H9 (cell line): ENCODE measurements at regions not wholly inside any gene's neighbourhood (a gene's known extent, or its start where the extent isn't known, plus 50 kb on each side); places are given as distances from the start of the nearest gene placed in this dataset.

Experiments used
- DNase-seq: peaks from one replicate; pipeline ENCODE4 v3.0.0-alpha.2; 2017
- H2AFZ ChIP-seq: one replicate; pipeline ENCODE4 v1.6.1; 2013; ENCODE audit warnings: mild to moderate bottlenecking, low read length, control low read depth, moderate library complexity
- H2AK5ac ChIP-seq: 2 replicates; pipeline ENCODE4 v1.6.1; 2013; ENCODE audit warnings: low read length, control low read depth, mixed read lengths; ENCODE audit not compliant: insufficient read length
- H2BK120ac ChIP-seq: one replicate; pipeline ENCODE4 v1.6.1; 2013; ENCODE audit warnings: low read depth, mild to moderate bottlenecking, low read length, control low read depth, inconsistent platforms; ENCODE audit not compliant: poor library complexity, severe bottlenecking
- H2BK12ac ChIP-seq: 2 replicates; pipeline ENCODE4 v1.6.1; 2013; ENCODE audit warnings: low read length, control low read depth, mixed read lengths, low read depth; ENCODE audit not compliant: insufficient read length
- H2BK15ac ChIP-seq: 2 replicates; pipeline ENCODE4 v1.6.1; 2013; ENCODE audit warnings: low read depth, low read length, control low read depth
- H2BK20ac ChIP-seq: one replicate; pipeline ENCODE4 v1.6.1; 2013; ENCODE audit warnings: low read depth, mild to moderate bottlenecking, low read length, control low read depth, inconsistent platforms; ENCODE audit not compliant: poor library complexity, severe bottlenecking
- H2BK5ac ChIP-seq: 2 replicates; pipeline ENCODE4 v1.6.1; 2013; ENCODE audit warnings: low read length, control low read depth, mixed read lengths; ENCODE audit not compliant: insufficient read length
- H3K14ac ChIP-seq: 2 replicates; pipeline ENCODE4 v1.6.1; 2013; ENCODE audit warnings: low read length, control low read depth; ENCODE audit not compliant: insufficient read depth
- H3K18ac ChIP-seq: 2 replicates; pipeline ENCODE4 v1.6.1; 2013; ENCODE audit warnings: low read depth, mild to moderate bottlenecking, mixed read lengths, low read length, control low read depth; ENCODE audit not compliant: insufficient read length
- H3K23ac ChIP-seq: 2 replicates; pipeline ENCODE4 v1.6.1; 2013; ENCODE audit warnings: low read length, control low read depth, mixed read lengths, low read depth; ENCODE audit not compliant: insufficient read length
- H3K23me2 ChIP-seq: 2 replicates; pipeline ENCODE4 v1.6.1; 2013; ENCODE audit warnings: low read depth, mild to moderate bottlenecking, mixed read lengths, low read length, control low read depth; ENCODE audit not compliant: insufficient read length, poor library complexity, severe bottlenecking
- H3K27ac ChIP-seq: 2 replicates; pipeline ENCODE4 v1.5.1; 2013; ENCODE audit warnings: low read length, control low read depth, mixed read lengths, low read depth; ENCODE audit not compliant: insufficient read length
- H3K27me3 ChIP-seq: 2 replicates; pipeline ENCODE4 v1.6.1; 2013; ENCODE audit warnings: low read length, control low read depth, inconsistent platforms; ENCODE audit not compliant: insufficient read depth
- H3K4ac ChIP-seq: 2 replicates; pipeline ENCODE4 v1.6.1; 2013; ENCODE audit warnings: low read depth, mild to moderate bottlenecking, control low read depth, inconsistent platforms, low read length, moderate library complexity
- H3K4me1 ChIP-seq: 2 replicates; pipeline ENCODE4 v1.6.1; 2013; ENCODE audit warnings: low read length, control low read depth, inconsistent platforms; ENCODE audit not compliant: insufficient read depth
- H3K4me2 ChIP-seq: 2 replicates; pipeline ENCODE4 v1.6.1; 2013; ENCODE audit warnings: low read length, control low read depth, mixed read lengths; ENCODE audit not compliant: insufficient read length, insufficient read depth
- H3K56ac ChIP-seq: 2 replicates; pipeline ENCODE4 v1.6.1; 2013; ENCODE audit warnings: low read depth, mild to moderate bottlenecking, mixed read lengths, low read length, control low read depth; ENCODE audit not compliant: insufficient read length
- H3K79me1 ChIP-seq: 2 replicates; pipeline ENCODE4 v1.6.1; 2013; ENCODE audit warnings: low read depth, mild to moderate bottlenecking, moderate library complexity, low read length, control low read depth, inconsistent platforms; ENCODE audit not compliant: insufficient read depth, poor library complexity, severe bottlenecking
- H3K79me2 ChIP-seq: 2 replicates; pipeline ENCODE4 v1.6.1; 2013; ENCODE audit warnings: low read length, control low read depth, inconsistent platforms; ENCODE audit not compliant: insufficient read depth
- H3K9ac ChIP-seq: 2 replicates; pipeline ENCODE4 v1.6.1; 2013; ENCODE audit warnings: low read length, control low read depth, mixed read lengths; ENCODE audit not compliant: insufficient read length; ENCODE audit errors: extremely low read depth
- H3K9me3 ChIP-seq: one replicate; pipeline ENCODE4 v1.6.1; 2013; ENCODE audit warnings: low read depth, low read length, inconsistent platforms; ENCODE audit not compliant: control insufficient read depth
- H3T11ph ChIP-seq: one replicate; pipeline ENCODE4 v1.6.1; 2013; ENCODE audit warnings: mild to moderate bottlenecking, low read length, control low read depth, inconsistent platforms
- H4K20me1 ChIP-seq: one replicate; pipeline ENCODE4 v1.6.1; 2013; ENCODE audit not compliant: control insufficient read depth, insufficient read length, insufficient read depth
- H4K5ac ChIP-seq: 2 replicates; pipeline ENCODE4 v1.6.1; 2013; ENCODE audit warnings: low read depth, mild to moderate bottlenecking, mixed read lengths, low read length, control low read depth; ENCODE audit not compliant: insufficient read length
- H4K8ac ChIP-seq: replicated peaks from 2 replicates; pipeline ENCODE4 v1.6.1; 2013; ENCODE audit warnings: low read length, control low read depth, mixed read lengths, low read depth; ENCODE audit not compliant: insufficient read length
- H4K91ac ChIP-seq: 2 replicates; pipeline ENCODE4 v1.6.1; 2013; ENCODE audit warnings: low read depth, mild to moderate bottlenecking, moderate library complexity, mixed read lengths, low read length, control low read depth; ENCODE audit not compliant: insufficient read length
- H3K27ac Mint-ChIP-seq, 3 experiments: 2 replicates in 2 of 3; 3 replicates in 1 of 3; pipeline ENCODE4 v1.8.0; 2020 to 2021; ENCODE audit warnings: mixed read lengths in 3 of 3, mild to moderate bottlenecking in 1 of 3, moderate library complexity in 1 of 3
- H3K27me3 Mint-ChIP-seq: 2 replicates; pipeline ENCODE4 v1.8.0; 2021; ENCODE audit warnings: low read depth, mild to moderate bottlenecking, moderate library complexity, mixed read lengths
- H3K36me3 Mint-ChIP-seq, 3 experiments: 2 replicates in 2 of 3; 3 replicates in 1 of 3; pipeline ENCODE4 v1.8.0; 2020 to 2021; ENCODE audit warnings: low read depth in 3 of 3, mixed read lengths in 3 of 3; ENCODE audit not compliant: insufficient read depth in 1 of 3
- H3K4me1 Mint-ChIP-seq, 2 experiments: 2 replicates each; pipeline ENCODE4 v1.8.0; 2020; ENCODE audit warnings: mixed read lengths in 2 of 2
- H3K4me3 Mint-ChIP-seq, 2 experiments: 2 replicates in 1 of 2; 3 replicates in 1 of 2; pipeline ENCODE4 v1.8.0; 2020 to 2021; ENCODE audit warnings: mild to moderate bottlenecking in 2 of 2, mixed read lengths in 2 of 2, moderate library complexity in 1 of 2
- H3K9me3 Mint-ChIP-seq, 2 experiments: 2 replicates in 1 of 2; 3 replicates in 1 of 2; pipeline ENCODE4 v1.8.0; 2020; ENCODE audit warnings: mild to moderate bottlenecking in 2 of 2, mixed read lengths in 2 of 2, moderate library complexity in 1 of 2
- WGBS: extraction: QIAGEN DNeasy Blood & Tissue Kit; methylation state at CpG from one replicate; pipeline ENCODE4 v1.1.7; 2013; ENCODE audit warnings: missing lambda C conversion rate, low lambda C conversion rate, mixed read lengths; ENCODE audit not compliant: insufficient read length; ENCODE audit errors: extremely low coverage; 5-methylcytosine and 5-hydroxymethylcytosine counted together
- TF ChIP-seq, protein P1 (sequence below): fragments of 200-600 bp; sonication (generic); conservative IDR thresholded peaks from 3 replicates; pipeline ENCODE4 v1.8.0; 2021; ENCODE audit warnings: antibody characterized with exemption, mild to moderate bottlenecking

DNA sequence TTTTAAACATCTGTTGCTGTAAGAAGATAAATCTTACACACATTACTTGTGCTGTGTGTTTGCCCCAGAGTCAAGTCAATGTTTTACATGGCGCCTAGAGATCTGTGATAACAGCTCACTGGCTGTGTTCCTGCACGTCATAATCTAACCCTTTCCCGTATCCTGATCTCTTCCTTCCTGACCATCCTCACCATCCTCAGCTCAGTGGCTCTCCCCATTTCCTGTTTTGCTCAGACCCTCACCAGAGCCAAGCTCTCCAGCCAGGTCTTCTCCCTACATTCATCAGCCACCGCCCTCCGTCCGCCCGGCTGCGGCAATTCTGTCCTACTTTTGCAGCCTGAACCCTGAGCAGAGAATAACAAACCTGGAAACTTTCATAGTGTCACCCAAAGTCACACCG lies 824.7 kb downstream of the USP25 start:
- no peaks in the 10 kb centered on the region for H3K79me2 ChIP-seq
- WGBS = no CpG with 5 or more reads among the region's 9 CpGs
- Mint-ChIP-seq H3K4me1 (peaks cover 11 to 15% of the 10 kb centered on the region in 2 experiments), H3K27me3 (no peaks in the 10 kb centered on the region), H3K4me3 (no peak overlapping the region), H3K9me3 (no peaks in the 10 kb centered on the region), H3K36me3 (no peaks in the 10 kb centered on the region; a peak in 2 of 7 replicates), H3K27ac (peak overlapping the region; percentile 28 to 74 (median 49); a peak in 6 of 7 replicates)
- no peak overlapping the region for H3K9ac ChIP-seq
- H3K23ac ChIP-seq = no peak overlapping the region
- no peak for DNase-seq
- H4K5ac ChIP-seq = no peak overlapping the region
- H2AFZ ChIP-seq = no peak overlapping the region
- H3K14ac ChIP-seq = peak overlapping the region; percentile 40; the same call in 1 of the 2 replicates
- H2BK20ac ChIP-seq = no peak overlapping the region
- no peaks in the 10 kb centered on the region for H4K20me1 ChIP-seq
- no peaks in the 10 kb centered on the region; the same call in 1 of the 2 replicates for H3K4me1 ChIP-seq
- no peak overlapping the region for H4K91ac ChIP-seq
- no peak overlapping the region for H2BK12ac ChIP-seq
- no peak overlapping the region for H3T11ph ChIP-seq
- H2BK120ac ChIP-seq = peak overlapping the region; percentile 6
- no peaks in the 10 kb centered on the region for H3K23me2 ChIP-seq
- no peak overlapping the region for H4K8ac ChIP-seq
- no peak overlapping the region for H3K4me2 ChIP-seq
- H3K9me3 ChIP-seq = no peaks in the 10 kb centered on the region
- no peak overlapping the region for H3K4ac ChIP-seq
- H3K79me1 ChIP-seq = no peaks in the 10 kb centered on the region
- H3K56ac ChIP-seq = no peak overlapping the region
- no peak overlapping the region for H2BK15ac ChIP-seq
- no peak overlapping the region for H2BK5ac ChIP-seq
- H2AK5ac ChIP-seq = no peak overlapping the region
- H3K27ac ChIP-seq = no peak overlapping the region
- peak overlapping the region; percentile 64 for H3K18ac ChIP-seq
- H3K27me3 ChIP-seq = no peaks in the 10 kb centered on the region
- TF ChIP-seq, protein P1, sequence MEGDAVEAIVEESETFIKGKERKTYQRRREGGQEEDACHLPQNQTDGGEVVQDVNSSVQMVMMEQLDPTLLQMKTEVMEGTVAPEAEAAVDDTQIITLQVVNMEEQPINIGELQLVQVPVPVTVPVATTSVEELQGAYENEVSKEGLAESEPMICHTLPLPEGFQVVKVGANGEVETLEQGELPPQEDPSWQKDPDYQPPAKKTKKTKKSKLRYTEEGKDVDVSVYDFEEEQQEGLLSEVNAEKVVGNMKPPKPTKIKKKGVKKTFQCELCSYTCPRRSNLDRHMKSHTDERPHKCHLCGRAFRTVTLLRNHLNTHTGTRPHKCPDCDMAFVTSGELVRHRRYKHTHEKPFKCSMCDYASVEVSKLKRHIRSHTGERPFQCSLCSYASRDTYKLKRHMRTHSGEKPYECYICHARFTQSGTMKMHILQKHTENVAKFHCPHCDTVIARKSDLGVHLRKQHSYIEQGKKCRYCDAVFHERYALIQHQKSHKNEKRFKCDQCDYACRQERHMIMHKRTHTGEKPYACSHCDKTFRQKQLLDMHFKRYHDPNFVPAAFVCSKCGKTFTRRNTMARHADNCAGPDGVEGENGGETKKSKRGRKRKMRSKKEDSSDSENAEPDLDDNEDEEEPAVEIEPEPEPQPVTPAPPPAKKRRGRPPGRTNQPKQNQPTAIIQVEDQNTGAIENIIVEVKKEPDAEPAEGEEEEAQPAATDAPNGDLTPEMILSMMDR = no peak
